HG03432 (cell line): ENCODE measurements at regions not wholly inside any gene's neighbourhood (a gene's known extent, or its start where the extent isn't known, plus 50 kb on each side); places are given as distances from the start of the nearest gene placed in this dataset.
A peak's percentile ranks its signal among the peaks of the same experiment; 100 is the strongest.

Source experiments
- ATAC-seq: cut with Tn5 transposase; IDR thresholded peaks from one replicate; pipeline ENCODE4 v1.9.1; 2021; ENCODE audit warnings: mild to moderate bottlenecking, moderate library complexity; ENCODE audit not compliant: unreplicated experiment

- peak; percentile 50 for ATAC-seq
Observed at GRCh38 chr3:99458013-99458412, 180.4 kb upstream of the COL8A1 start.

GRCh38 chr3:99442599-99442998, 195.8 kb upstream of the COL8A1 start:
- no peak for ATAC-seq

- no peak for ATAC-seq
Observed at GRCh38 chr3:99439892-99440291, 198.5 kb upstream of the COL8A1 start.

- ATAC-seq, result no peak
Observed at GRCh38 chr3:99434190-99434589, 204.2 kb upstream of the COL8A1 start.

- ATAC-seq, result peak; percentile 68
Observed at GRCh38 chr3:99430348-99431134, 207.9 kb upstream of the COL8A1 start.

- ATAC-seq, result no peak
Observed at GRCh38 chr3:99429502-99429901, 208.9 kb upstream of the COL8A1 start.

- no peak for ATAC-seq
Observed at GRCh38 chr3:99425930-99426329, 212.5 kb upstream of the COL8A1 start.

GRCh38 chr3:99419116-99419515, 219.3 kb upstream of the COL8A1 start:
- ATAC-seq, result no peak

GRCh38 chr3:99418709-99419108, 219.7 kb upstream of the COL8A1 start:
- ATAC-seq, result peak; percentile 84

GRCh38 chr3:99418209-99418635, 220.2 kb upstream of the COL8A1 start:
- peak; percentile 67 for ATAC-seq

GRCh38 chr3:99413504-99413903, 224.9 kb upstream of the COL8A1 start:
- ATAC-seq, result no peak

- peak; percentile 89 for ATAC-seq
Observed at GRCh38 chr3:99410789-99411311, 227.5 kb upstream of the COL8A1 start.

- no peak for ATAC-seq
Observed at GRCh38 chr3:99409961-99410360, 228.4 kb upstream of the COL8A1 start.

- no peak for ATAC-seq
Observed at GRCh38 chr3:99407257-99407656, 231.1 kb upstream of the COL8A1 start.

GRCh38 chr3:99402755-99403154, 235.6 kb upstream of the COL8A1 start:
- ATAC-seq, result no peak

GRCh38 chr3:99400352-99400751, 238.0 kb upstream of the COL8A1 start:
- ATAC-seq, result no peak

GRCh38 chr3:99396651-99397275, 241.6 kb upstream of the COL8A1 start:
- no peak for ATAC-seq

- no peak for ATAC-seq
Observed at GRCh38 chr3:99394831-99395778, 243.3 kb upstream of the COL8A1 start.

GRCh38 chr3:99393961-99394360, 244.4 kb upstream of the COL8A1 start:
- ATAC-seq, result no peak

- ATAC-seq, result no peak
Observed at GRCh38 chr3:99388780-99389179, 249.6 kb upstream of the COL8A1 start.

- no peak for ATAC-seq
Observed at GRCh38 chr3:99384596-99384995, 253.8 kb upstream of the COL8A1 start.
